Effector memory CD4-positive, alpha-beta T cell (primary cell): ENCODE measurements at regions not wholly inside any gene's neighbourhood (a gene's known extent, or its start where the extent isn't known, plus 50 kb on each side); places are given as distances from the start of the nearest gene placed in this dataset.
"Not testable (repeated sequence)": the region's sequence is repeated elsewhere in the genome, so short reads cannot be mapped to it uniquely, and the experiment has no call there.

Experiments used
- DNase-seq, 3 donors: peaks; one replicate each; pipeline ENCODE4 v3.0.0-alpha.2; 2020
- H3K27ac ChIP-seq: 2 replicates; pipeline ENCODE4 v1.7.0; 2013; ENCODE audit warnings: mild to moderate bottlenecking, low read length, moderate library complexity; ENCODE audit not compliant: insufficient read depth, poor library complexity, severe bottlenecking
- H3K27me3 ChIP-seq: replicated peaks from 2 replicates; pipeline ENCODE4 v1.7.0; 2013; ENCODE audit warnings: mild to moderate bottlenecking, low read length; ENCODE audit not compliant: insufficient read depth, control insufficient read depth, poor library complexity, severe bottlenecking
- H3K36me3 ChIP-seq: 2 replicates; pipeline ENCODE4 v1.7.0; 2013; ENCODE audit warnings: mild to moderate bottlenecking, low read length, moderate library complexity; ENCODE audit not compliant: control insufficient read depth, insufficient read depth
- H3K4me1 ChIP-seq: 2 replicates; pipeline ENCODE4 v1.7.0; 2013; ENCODE audit warnings: low read length, mild to moderate bottlenecking; ENCODE audit not compliant: control insufficient read depth, insufficient read depth, poor library complexity, severe bottlenecking
- H3K4me3 ChIP-seq: 2 replicates; pipeline ENCODE4 v1.7.0; 2013; ENCODE audit warnings: low read length, low read depth, mild to moderate bottlenecking; ENCODE audit not compliant: insufficient read depth, poor library complexity, severe bottlenecking
- H3K9me3 ChIP-seq: 2 replicates; pipeline ENCODE4 v1.7.0; 2013; ENCODE audit warnings: mild to moderate bottlenecking, low read length, moderate library complexity; ENCODE audit not compliant: control insufficient read depth

- no peak for DNase-seq
- Histone ChIP-seq H3K27me3 (no peaks in the 10 kb centered on the region), H3K4me1 (no peaks in the 10 kb centered on the region), H3K27ac (no peak overlapping the region), H3K9me3 (no peaks in the 10 kb centered on the region), H3K4me3 (no peak overlapping the region), H3K36me3 (no peaks in the 10 kb centered on the region)
Observed at GRCh38 chr6:11423667-11424066, 113.9 kb upstream of the TMEM170B start.

GRCh38 chr6:11423072-11423471 lies 114.5 kb upstream of the TMEM170B start:
- Histone ChIP-seq H3K4me3 (no peak overlapping the region), H3K27me3 (no peaks in the 10 kb centered on the region), H3K27ac (no peak overlapping the region), H3K36me3 (no peaks in the 10 kb centered on the region), H3K9me3 (no peaks in the 10 kb centered on the region), H3K4me1 (no peaks in the 10 kb centered on the region)
- DNase-seq = no peak

- H3K4me1 ChIP-seq = no peaks in the 10 kb centered on the region
- H3K27me3 ChIP-seq = no peaks in the 10 kb centered on the region
- no peak for DNase-seq
- H3K4me3 ChIP-seq = no peak overlapping the region
- H3K36me3 ChIP-seq = no peaks in the 10 kb centered on the region
- H3K9me3 ChIP-seq = no peaks in the 10 kb centered on the region
- no peak overlapping the region for H3K27ac ChIP-seq
Observed at GRCh38 chr6:11419763-11420453, 117.6 kb upstream of the TMEM170B start.

DNA sequence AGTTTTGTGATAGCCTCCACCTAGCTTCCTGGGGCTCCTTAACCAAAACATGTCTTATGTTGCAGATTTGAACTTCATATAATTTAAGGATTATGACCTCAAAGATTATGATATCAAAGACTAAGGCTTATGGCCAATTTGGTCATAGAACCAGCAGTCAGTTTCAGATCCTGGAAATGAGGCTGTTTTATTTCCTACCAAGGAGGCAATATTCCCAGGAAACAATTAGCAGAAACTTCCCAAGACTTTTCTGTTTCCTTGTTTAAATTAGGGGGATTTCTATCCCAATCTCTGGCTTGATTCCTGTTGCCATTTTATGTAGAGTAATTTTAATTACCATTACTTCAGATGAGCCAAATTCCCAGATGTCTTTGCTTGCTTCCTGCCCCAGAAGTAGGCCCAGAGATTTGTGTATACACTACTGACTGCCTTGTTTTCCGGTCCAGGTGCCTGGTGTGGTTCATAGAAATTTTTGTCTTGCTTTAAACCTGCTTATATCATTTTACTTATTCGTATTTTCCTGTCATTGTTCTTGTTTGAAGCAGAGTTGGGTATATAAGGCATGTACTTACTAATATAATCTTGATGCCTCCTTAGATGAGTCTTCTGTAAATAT lies 119.2 kb upstream of the TMEM170B start:
- Histone ChIP-seq H3K27me3 (no peaks in the 10 kb centered on the region), H3K36me3 (no peaks in the 10 kb centered on the region), H3K4me3 (no peak overlapping the region), H3K9me3 (no peaks in the 10 kb centered on the region), H3K27ac (no peak overlapping the region), H3K4me1 (no peaks in the 10 kb centered on the region)
- DNase-seq = no peak

- no peaks in the 10 kb centered on the region for H3K27me3 ChIP-seq
- H3K27ac ChIP-seq = no peak overlapping the region
- H3K9me3 ChIP-seq = no peaks in the 10 kb centered on the region
- H3K4me3 ChIP-seq = no peak overlapping the region
- no peak for DNase-seq
- peaks cover 3% of the 10 kb centered on the region for H3K4me1 ChIP-seq
- no peaks in the 10 kb centered on the region for H3K36me3 ChIP-seq
Observed at GRCh38 chr6:11416936-11417576, 120.5 kb upstream of the TMEM170B start.

GRCh38 chr6:11416099-11416935 lies 121.2 kb upstream of the TMEM170B start:
- not testable (repeated sequence) for DNase-seq, H3K36me3 ChIP-seq, H3K4me3 ChIP-seq, H3K4me1 ChIP-seq, H3K27ac ChIP-seq, H3K9me3 ChIP-seq, H3K27me3 ChIP-seq

- no peak for DNase-seq
- Histone ChIP-seq H3K27ac (no peak overlapping the region), H3K4me3 (no peak overlapping the region), H3K27me3 (no peaks in the 10 kb centered on the region), H3K9me3 (no peaks in the 10 kb centered on the region), H3K4me1 (peaks cover 3% of the 10 kb centered on the region), H3K36me3 (no peaks in the 10 kb centered on the region)
Observed at GRCh38 chr6:11415557-11415956, 122.0 kb upstream of the TMEM170B start.

DNA sequence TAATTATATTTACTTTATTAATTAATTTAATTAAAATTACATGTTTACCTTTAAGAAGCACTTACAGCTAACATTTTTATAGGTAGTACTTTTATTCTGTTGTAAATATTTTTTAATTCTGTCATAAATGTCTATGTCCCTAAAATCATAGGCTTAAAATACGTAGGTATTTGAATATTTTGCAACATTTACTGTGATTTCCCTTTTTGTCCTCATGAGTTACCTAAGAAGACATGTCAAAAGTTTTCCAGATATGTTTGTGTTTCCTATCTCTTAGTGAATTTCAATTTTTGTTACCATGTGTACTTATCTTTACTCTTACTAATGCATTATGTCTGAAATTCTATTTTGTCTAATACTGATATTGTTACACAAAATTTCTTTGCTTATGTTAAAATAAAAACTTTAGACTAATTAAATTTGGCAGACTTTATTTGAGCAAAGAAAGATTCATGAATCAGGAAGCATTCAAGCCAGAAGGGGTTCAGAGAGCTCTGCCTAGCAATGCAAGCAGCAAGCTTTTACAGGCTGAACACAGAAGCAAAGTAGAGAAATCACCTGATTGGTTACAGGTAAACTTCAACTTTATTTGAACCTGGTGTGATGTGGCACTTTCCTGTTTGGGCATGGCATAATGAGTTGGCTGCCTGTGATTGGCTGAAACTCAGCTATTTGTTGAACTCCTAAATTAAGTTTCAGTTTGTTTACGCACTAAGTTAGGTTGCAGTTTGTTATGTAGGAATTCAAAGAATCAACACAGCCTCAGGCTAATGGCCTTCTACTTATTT lies 123.2 kb upstream of the TMEM170B start:
- Histone ChIP-seq H3K9me3 (no peaks in the 10 kb centered on the region), H3K36me3 (no peaks in the 10 kb centered on the region), H3K27ac (peak overlapping the region; percentile 46), H3K4me1 (peaks cover 3% of the 10 kb centered on the region), H3K27me3 (no peaks in the 10 kb centered on the region), H3K4me3 (peak overlapping the region; percentile 14)
- peak; percentile 34 to 56 (median 44) for DNase-seq

- Histone ChIP-seq H3K36me3 (no peaks in the 10 kb centered on the region), H3K27me3 (no peaks in the 10 kb centered on the region), H3K4me1 (peaks cover 3% of the 10 kb centered on the region), H3K9me3 (no peaks in the 10 kb centered on the region), H3K27ac (no peak overlapping the region), H3K4me3 (no peak overlapping the region)
- no peak for DNase-seq
Observed at GRCh38 chr6:11413728-11414127, 123.8 kb upstream of the TMEM170B start.
